Mesenchymal stem cell (in vitro differentiated cells and primary cell): ENCODE measurements at regions not wholly inside any gene's neighbourhood (a gene's known extent, or its start where the extent isn't known, plus 50 kb on each side); places are given as distances from the start of the nearest gene placed in this dataset.
A peak's percentile ranks its signal among the peaks of the same experiment; 100 is the strongest.

ENCODE experiments used
- DNase-seq: peaks from one replicate; pipeline ENCODE4 v3.0.0-alpha.2; 2013
- H2AFZ ChIP-seq: one replicate; pipeline ENCODE4 v1.6.1; 2013; ENCODE audit warnings: low read depth, mild to moderate bottlenecking, control low read depth, inconsistent platforms, low read length, moderate library complexity
- H2AK5ac ChIP-seq: 2 replicates; pipeline ENCODE4 v1.6.1; 2013; ENCODE audit warnings: low read length, moderate library complexity, mild to moderate bottlenecking, inconsistent platforms; ENCODE audit not compliant: severe bottlenecking
- H2BK120ac ChIP-seq: one replicate; pipeline ENCODE4 v1.6.1; 2013; ENCODE audit warnings: low read depth, mild to moderate bottlenecking, inconsistent platforms, low read length, moderate library complexity
- H2BK12ac ChIP-seq, 2 experiments: one replicate each; pipeline ENCODE4 v1.6.1; 2013; ENCODE audit warnings: inconsistent platforms in 2 of 2, low read length in 2 of 2, mild to moderate bottlenecking in 2 of 2, moderate library complexity in 2 of 2, control low read depth in 1 of 2
- H2BK15ac ChIP-seq: one replicate; pipeline ENCODE4 v1.6.1; 2013; ENCODE audit warnings: mild to moderate bottlenecking, low read depth, inconsistent platforms; ENCODE audit not compliant: poor library complexity, severe bottlenecking
- H2BK5ac ChIP-seq: 2 replicates; pipeline ENCODE4 v1.6.1; 2013; ENCODE audit warnings: low read depth, mild to moderate bottlenecking, low read length, control low read depth, inconsistent platforms; ENCODE audit not compliant: poor library complexity, severe bottlenecking
- H3K14ac ChIP-seq, 2 experiments: one replicate each; pipeline ENCODE4 v1.6.1; 2013; ENCODE audit warnings: inconsistent platforms in 2 of 2, low read length in 2 of 2, control low read depth in 1 of 2, mild to moderate bottlenecking in 1 of 2, moderate library complexity in 1 of 2
- H3K18ac ChIP-seq, 2 experiments: one replicate each; pipeline ENCODE4 v1.6.1; 2013; ENCODE audit warnings: inconsistent platforms in 2 of 2, low read length in 2 of 2, control low read depth in 1 of 2, low read depth in 1 of 2, mild to moderate bottlenecking in 1 of 2
- H3K23ac ChIP-seq, 2 experiments: one replicate each; pipeline ENCODE4 v1.6.1; 2013; ENCODE audit warnings: inconsistent platforms in 2 of 2, low read length in 2 of 2, mild to moderate bottlenecking in 2 of 2, moderate library complexity in 2 of 2, control low read depth in 1 of 2
- H3K27ac ChIP-seq: 2 replicates; pipeline ENCODE4 v1.5.1; 2013; ENCODE audit warnings: mild to moderate bottlenecking, moderate library complexity, low read length, control low read depth, inconsistent platforms; ENCODE audit not compliant: poor library complexity, severe bottlenecking
- H3K27me3 ChIP-seq, 2 experiments: 2 replicates each; pipeline versions ENCODE4 v1.6.1 to v1.7.0; 2013; ENCODE audit warnings: low read length in 2 of 2, mild to moderate bottlenecking in 2 of 2, moderate library complexity in 2 of 2, control low read depth in 1 of 2, inconsistent platforms in 1 of 2; ENCODE audit not compliant: control insufficient read depth in 1 of 2, insufficient read depth in 1 of 2
- H3K36me3 ChIP-seq, 2 experiments: 2 replicates each; pipeline versions ENCODE4 v1.6.1 to v1.7.0; 2013; ENCODE audit warnings: low read length in 2 of 2, control low read depth in 1 of 2, inconsistent platforms in 1 of 2, low read depth in 1 of 2, mild to moderate bottlenecking in 1 of 2; ENCODE audit not compliant: insufficient read depth in 2 of 2, control insufficient read depth in 1 of 2
- H3K4ac ChIP-seq, 2 experiments: one replicate each; pipeline ENCODE4 v1.6.1; 2013; ENCODE audit warnings: inconsistent platforms in 2 of 2, low read length in 2 of 2, mild to moderate bottlenecking in 2 of 2, moderate library complexity in 2 of 2, control low read depth in 1 of 2, low read depth in 1 of 2
- H3K4me1 ChIP-seq: 2 replicates; pipeline ENCODE4 v1.6.1; 2013; ENCODE audit warnings: low read depth, low read length, control low read depth; ENCODE audit not compliant: control insufficient read depth, insufficient read depth
- H3K4me2 ChIP-seq: 2 replicates; pipeline ENCODE4 v1.6.1; 2013; ENCODE audit warnings: low read length, mild to moderate bottlenecking, inconsistent platforms; ENCODE audit not compliant: poor library complexity, severe bottlenecking
- H3K4me3 ChIP-seq, 2 experiments: 2 replicates each; pipeline versions ENCODE4 v1.5.1 to v1.7.0; 2013; ENCODE audit warnings: low read length in 2 of 2, mild to moderate bottlenecking in 2 of 2, control low read depth in 1 of 2, low read depth in 1 of 2; ENCODE audit not compliant: insufficient read depth in 1 of 2
- H3K79me1 ChIP-seq: replicated peaks from 2 replicates; pipeline ENCODE4 v1.6.1; 2013; ENCODE audit warnings: mild to moderate bottlenecking, control low read depth, low read length, inconsistent platforms; ENCODE audit not compliant: poor library complexity, severe bottlenecking
- H3K9ac ChIP-seq: 2 replicates; pipeline ENCODE4 v1.7.0; 2013; ENCODE audit warnings: mild to moderate bottlenecking, low read length, moderate library complexity
- H3K9me3 ChIP-seq: 2 replicates; pipeline ENCODE4 v1.7.0; 2013; ENCODE audit warnings: mild to moderate bottlenecking, low read length; ENCODE audit not compliant: control insufficient read depth
- H4K8ac ChIP-seq: one replicate; pipeline ENCODE4 v1.6.1; 2013; ENCODE audit warnings: inconsistent platforms, mild to moderate bottlenecking, low read length, moderate library complexity
- H4K91ac ChIP-seq: one replicate; pipeline ENCODE4 v1.6.1; 2013; ENCODE audit warnings: mild to moderate bottlenecking, low read length, inconsistent platforms
- WGBS: methylation state at CpG from one replicate; pipeline ENCODE4 v1.1.7; 2013; ENCODE audit warnings: mixed read lengths; 5-methylcytosine and 5-hydroxymethylcytosine counted together

DNA sequence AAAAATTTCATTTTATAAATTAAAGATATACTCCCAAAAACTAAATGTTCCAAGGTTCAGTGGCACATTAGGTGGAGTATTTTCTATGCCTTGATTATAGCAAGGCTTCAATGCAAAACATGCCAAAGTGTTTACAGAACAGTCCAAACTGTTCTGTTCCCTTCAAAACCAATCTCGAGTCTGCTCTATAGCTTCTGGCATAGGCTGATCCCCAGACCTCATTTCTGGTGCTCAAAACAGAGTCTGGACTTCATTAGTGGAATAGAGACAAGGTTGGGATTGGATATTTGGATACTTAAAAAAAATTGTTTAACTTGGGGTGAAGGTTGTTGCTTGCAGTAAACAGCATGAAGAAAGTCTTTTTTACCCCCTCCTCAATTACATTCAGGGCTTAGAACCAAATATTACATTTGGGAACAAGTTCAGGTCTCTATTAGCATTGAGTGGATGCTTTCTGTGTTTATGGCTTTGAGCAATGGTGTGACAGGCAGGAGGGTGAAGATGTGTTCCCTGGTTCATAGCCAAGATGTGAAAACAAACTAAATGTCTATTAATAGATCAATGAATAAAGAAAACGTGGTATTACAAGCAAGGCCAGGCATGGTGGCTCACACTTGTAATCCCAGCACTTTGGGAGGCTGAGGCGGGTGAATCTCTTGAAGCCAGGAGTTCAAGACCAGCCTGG is 208.1 kb upstream of the RND3 start:
- 87% methylated on average over 3 of the region's 3 CpGs for WGBS
- Histone ChIP-seq H2AFZ (no peak overlapping the region), H3K14ac (no peak overlapping the region), H3K4me1 (no peaks in the 10 kb centered on the region), H3K27ac (no peak overlapping the region), H3K36me3 (no peaks in the 10 kb centered on the region), H3K27me3 (no peaks in the 10 kb centered on the region), H3K9me3 (no peaks in the 10 kb centered on the region), H3K4me3 (no peak overlapping the region), H4K8ac (no peak overlapping the region), H3K4ac (no peak overlapping the region), H2BK12ac (no peak overlapping the region), H2BK5ac (no peak overlapping the region), H2BK15ac (no peak overlapping the region), H3K4me2 (no peak overlapping the region), H3K79me1 (no peaks in the 10 kb centered on the region), H4K91ac (no peak overlapping the region), H3K18ac (no peak overlapping the region), H3K9ac (no peak overlapping the region), H2AK5ac (no peak overlapping the region), H3K23ac (no peak overlapping the region), H2BK120ac (no peak overlapping the region)
- no peak for DNase-seq

DNA sequence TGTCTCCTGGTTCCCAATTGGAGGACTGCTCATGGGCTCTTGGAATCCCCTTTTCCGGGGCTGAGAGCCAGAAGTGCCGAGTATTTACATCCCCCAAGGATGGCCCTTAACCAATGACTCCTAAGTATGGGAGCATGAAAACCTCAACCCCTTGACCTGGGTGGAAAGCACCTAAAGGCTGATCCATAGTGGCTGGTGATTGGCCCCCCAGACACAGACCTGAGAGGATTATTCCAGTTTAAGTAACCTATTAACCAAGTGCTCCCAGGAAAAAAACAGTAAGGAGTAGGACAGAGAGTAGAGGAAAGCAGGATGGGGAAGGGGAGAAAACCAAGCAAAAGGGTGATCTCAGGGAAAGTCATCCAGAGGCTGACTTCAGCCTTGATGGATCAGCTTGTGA is 206.1 kb upstream of the RND3 start:
- peak overlapping the region in 1 of 2 experiments; percentile 10 for H3K4ac ChIP-seq
- H3K23ac ChIP-seq = no peak overlapping the region
- H3K36me3 ChIP-seq = no peaks in the 10 kb centered on the region
- H3K14ac ChIP-seq = no peak overlapping the region
- H3K9ac ChIP-seq = no peak overlapping the region
- H3K79me1 ChIP-seq = no peaks in the 10 kb centered on the region
- H3K4me2 ChIP-seq = no peak overlapping the region
- DNase-seq = no peak
- WGBS = 98% methylated on average over 2 of the region's 2 CpGs
- no peak overlapping the region for H2BK15ac ChIP-seq
- no peak overlapping the region for H3K4me3 ChIP-seq
- H2AFZ ChIP-seq = no peak overlapping the region
- no peaks in the 10 kb centered on the region for H3K9me3 ChIP-seq
- H2BK12ac ChIP-seq = no peak overlapping the region
- H4K8ac ChIP-seq = no peak overlapping the region
- no peaks in the 10 kb centered on the region for H3K4me1 ChIP-seq
- H2BK5ac ChIP-seq = no peak overlapping the region
- no peak overlapping the region for H3K18ac ChIP-seq
- H2AK5ac ChIP-seq = no peak overlapping the region
- no peak overlapping the region for H4K91ac ChIP-seq
- H3K27me3 ChIP-seq = no peaks in the 10 kb centered on the region
- no peak overlapping the region for H2BK120ac ChIP-seq
- no peak overlapping the region for H3K27ac ChIP-seq

DNA sequence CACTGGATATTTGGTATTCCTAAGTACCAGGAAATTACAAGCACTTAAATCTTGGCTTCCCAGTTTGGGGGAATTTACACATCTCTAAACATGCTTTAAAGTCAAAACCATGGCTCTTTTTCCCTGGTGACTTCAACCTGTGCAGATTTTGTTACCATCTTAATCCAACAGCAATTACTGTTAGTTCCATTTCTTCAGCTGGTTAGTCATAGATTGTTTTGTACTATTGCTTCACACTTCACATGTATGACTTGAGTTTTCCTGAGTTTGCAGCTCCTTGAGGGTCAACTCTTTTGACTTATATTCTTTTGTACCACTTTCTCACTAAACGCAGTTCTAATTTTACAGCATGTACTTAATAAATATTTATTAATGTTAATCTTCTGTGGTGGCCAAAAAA is 203.4 kb upstream of the RND3 start:
- no peak overlapping the region for H2BK15ac ChIP-seq
- H2BK120ac ChIP-seq = no peak overlapping the region
- no peak overlapping the region for H3K14ac ChIP-seq
- peak; percentile 58 for DNase-seq
- H4K91ac ChIP-seq = no peak overlapping the region
- H3K27me3 ChIP-seq = no peaks in the 10 kb centered on the region
- H2BK12ac ChIP-seq = no peak overlapping the region
- no CpG with 5 or more reads among the region's 1 CpG for WGBS
- H3K23ac ChIP-seq = no peak overlapping the region
- no peak overlapping the region for H3K27ac ChIP-seq
- H3K4me1 ChIP-seq = no peaks in the 10 kb centered on the region
- H3K9me3 ChIP-seq = no peaks in the 10 kb centered on the region
- no peaks in the 10 kb centered on the region for H3K79me1 ChIP-seq
- no peak overlapping the region for H2AFZ ChIP-seq
- H3K36me3 ChIP-seq = no peaks in the 10 kb centered on the region
- H4K8ac ChIP-seq = no peak overlapping the region
- no peak overlapping the region for H2AK5ac ChIP-seq
- no peak overlapping the region for H3K4me2 ChIP-seq
- no peak overlapping the region for H3K4ac ChIP-seq
- no peak overlapping the region for H3K18ac ChIP-seq
- peak overlapping the region; percentile 81 for H3K9ac ChIP-seq
- no peak overlapping the region for H3K4me3 ChIP-seq
- H2BK5ac ChIP-seq = no peak overlapping the region

DNA sequence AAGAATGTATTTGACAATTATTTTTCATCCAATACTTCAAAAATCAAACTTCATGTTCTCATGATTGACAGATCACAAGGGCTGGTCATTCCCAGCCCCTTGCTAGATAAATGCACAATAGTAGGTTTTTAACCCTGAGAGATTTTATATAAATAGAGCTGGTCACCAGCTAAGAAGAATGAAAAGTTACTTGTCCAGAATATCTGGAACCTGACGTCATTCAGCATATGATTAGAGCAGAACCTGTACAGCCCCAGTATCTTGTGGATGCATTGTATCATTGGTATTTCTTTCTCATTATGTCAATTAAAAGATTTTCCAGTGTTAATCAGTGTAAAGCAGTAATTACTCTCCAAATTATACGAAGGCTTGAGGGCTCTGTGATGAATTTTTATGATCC is 202.8 kb upstream of the RND3 start:
- Histone ChIP-seq H3K9ac (peak overlapping the region; percentile 81), H3K18ac (no peak overlapping the region), H3K79me1 (no peaks in the 10 kb centered on the region), H3K23ac (no peak overlapping the region), H4K91ac (no peak overlapping the region), H2AFZ (no peak overlapping the region), H2AK5ac (no peak overlapping the region), H2BK5ac (no peak overlapping the region), H3K4ac (no peak overlapping the region), H3K27ac (no peak overlapping the region), H3K36me3 (no peaks in the 10 kb centered on the region), H3K4me2 (no peak overlapping the region), H4K8ac (no peak overlapping the region), H3K4me3 (no peak overlapping the region), H2BK15ac (no peak overlapping the region), H3K9me3 (no peaks in the 10 kb centered on the region), H2BK120ac (no peak overlapping the region), H3K4me1 (no peaks in the 10 kb centered on the region), H2BK12ac (no peak overlapping the region), H3K14ac (no peak overlapping the region), H3K27me3 (no peaks in the 10 kb centered on the region)
- no peak for DNase-seq
- WGBS = 100% methylated on average over 1 of the region's 2 CpGs
